H9 (cell line): ENCODE measurements at regions not wholly inside any gene's neighbourhood (a gene's known extent, or its start where the extent isn't known, plus 50 kb on each side); places are given as distances from the start of the nearest gene placed in this dataset.

ENCODE experiments used
- DNase-seq: peaks from one replicate; pipeline ENCODE4 v3.0.0-alpha.2; 2017
- H2AFZ ChIP-seq: one replicate; pipeline ENCODE4 v1.6.1; 2013; ENCODE audit warnings: mild to moderate bottlenecking, low read length, control low read depth, moderate library complexity
- H2AK5ac ChIP-seq: 2 replicates; pipeline ENCODE4 v1.6.1; 2013; ENCODE audit warnings: low read length, control low read depth, mixed read lengths; ENCODE audit not compliant: insufficient read length
- H2BK120ac ChIP-seq: one replicate; pipeline ENCODE4 v1.6.1; 2013; ENCODE audit warnings: low read depth, mild to moderate bottlenecking, low read length, control low read depth, inconsistent platforms; ENCODE audit not compliant: poor library complexity, severe bottlenecking
- H2BK12ac ChIP-seq: 2 replicates; pipeline ENCODE4 v1.6.1; 2013; ENCODE audit warnings: low read length, control low read depth, mixed read lengths, low read depth; ENCODE audit not compliant: insufficient read length
- H2BK15ac ChIP-seq: 2 replicates; pipeline ENCODE4 v1.6.1; 2013; ENCODE audit warnings: low read depth, low read length, control low read depth
- H2BK20ac ChIP-seq: one replicate; pipeline ENCODE4 v1.6.1; 2013; ENCODE audit warnings: low read depth, mild to moderate bottlenecking, low read length, control low read depth, inconsistent platforms; ENCODE audit not compliant: poor library complexity, severe bottlenecking
- H2BK5ac ChIP-seq: 2 replicates; pipeline ENCODE4 v1.6.1; 2013; ENCODE audit warnings: low read length, control low read depth, mixed read lengths; ENCODE audit not compliant: insufficient read length
- H3K14ac ChIP-seq: 2 replicates; pipeline ENCODE4 v1.6.1; 2013; ENCODE audit warnings: low read length, control low read depth; ENCODE audit not compliant: insufficient read depth
- H3K18ac ChIP-seq: 2 replicates; pipeline ENCODE4 v1.6.1; 2013; ENCODE audit warnings: low read depth, mild to moderate bottlenecking, mixed read lengths, low read length, control low read depth; ENCODE audit not compliant: insufficient read length
- H3K23ac ChIP-seq: 2 replicates; pipeline ENCODE4 v1.6.1; 2013; ENCODE audit warnings: low read length, control low read depth, mixed read lengths, low read depth; ENCODE audit not compliant: insufficient read length
- H3K23me2 ChIP-seq: 2 replicates; pipeline ENCODE4 v1.6.1; 2013; ENCODE audit warnings: low read depth, mild to moderate bottlenecking, mixed read lengths, low read length, control low read depth; ENCODE audit not compliant: insufficient read length, poor library complexity, severe bottlenecking
- H3K27ac ChIP-seq: 2 replicates; pipeline ENCODE4 v1.5.1; 2013; ENCODE audit warnings: low read length, control low read depth, mixed read lengths, low read depth; ENCODE audit not compliant: insufficient read length
- H3K27me3 ChIP-seq: 2 replicates; pipeline ENCODE4 v1.6.1; 2013; ENCODE audit warnings: low read length, control low read depth, inconsistent platforms; ENCODE audit not compliant: insufficient read depth
- H3K4ac ChIP-seq: 2 replicates; pipeline ENCODE4 v1.6.1; 2013; ENCODE audit warnings: low read depth, mild to moderate bottlenecking, control low read depth, inconsistent platforms, low read length, moderate library complexity
- H3K4me1 ChIP-seq: 2 replicates; pipeline ENCODE4 v1.6.1; 2013; ENCODE audit warnings: low read length, control low read depth, inconsistent platforms; ENCODE audit not compliant: insufficient read depth
- H3K4me2 ChIP-seq: 2 replicates; pipeline ENCODE4 v1.6.1; 2013; ENCODE audit warnings: low read length, control low read depth, mixed read lengths; ENCODE audit not compliant: insufficient read length, insufficient read depth
- H3K56ac ChIP-seq: 2 replicates; pipeline ENCODE4 v1.6.1; 2013; ENCODE audit warnings: low read depth, mild to moderate bottlenecking, mixed read lengths, low read length, control low read depth; ENCODE audit not compliant: insufficient read length
- H3K79me1 ChIP-seq: 2 replicates; pipeline ENCODE4 v1.6.1; 2013; ENCODE audit warnings: low read depth, mild to moderate bottlenecking, moderate library complexity, low read length, control low read depth, inconsistent platforms; ENCODE audit not compliant: insufficient read depth, poor library complexity, severe bottlenecking
- H3K79me2 ChIP-seq: 2 replicates; pipeline ENCODE4 v1.6.1; 2013; ENCODE audit warnings: low read length, control low read depth, inconsistent platforms; ENCODE audit not compliant: insufficient read depth
- H3K9ac ChIP-seq: 2 replicates; pipeline ENCODE4 v1.6.1; 2013; ENCODE audit warnings: low read length, control low read depth, mixed read lengths; ENCODE audit not compliant: insufficient read length; ENCODE audit errors: extremely low read depth
- H3K9me3 ChIP-seq: one replicate; pipeline ENCODE4 v1.6.1; 2013; ENCODE audit warnings: low read depth, low read length, inconsistent platforms; ENCODE audit not compliant: control insufficient read depth
- H3T11ph ChIP-seq: one replicate; pipeline ENCODE4 v1.6.1; 2013; ENCODE audit warnings: mild to moderate bottlenecking, low read length, control low read depth, inconsistent platforms
- H4K20me1 ChIP-seq: one replicate; pipeline ENCODE4 v1.6.1; 2013; ENCODE audit not compliant: control insufficient read depth, insufficient read length, insufficient read depth
- H4K5ac ChIP-seq: 2 replicates; pipeline ENCODE4 v1.6.1; 2013; ENCODE audit warnings: low read depth, mild to moderate bottlenecking, mixed read lengths, low read length, control low read depth; ENCODE audit not compliant: insufficient read length
- H4K8ac ChIP-seq: replicated peaks from 2 replicates; pipeline ENCODE4 v1.6.1; 2013; ENCODE audit warnings: low read length, control low read depth, mixed read lengths, low read depth; ENCODE audit not compliant: insufficient read length
- H4K91ac ChIP-seq: 2 replicates; pipeline ENCODE4 v1.6.1; 2013; ENCODE audit warnings: low read depth, mild to moderate bottlenecking, moderate library complexity, mixed read lengths, low read length, control low read depth; ENCODE audit not compliant: insufficient read length
- H3K27ac Mint-ChIP-seq, 3 experiments: 2 replicates in 2 of 3; 3 replicates in 1 of 3; pipeline ENCODE4 v1.8.0; 2020 to 2021; ENCODE audit warnings: mixed read lengths in 3 of 3, mild to moderate bottlenecking in 1 of 3, moderate library complexity in 1 of 3
- H3K27me3 Mint-ChIP-seq: 2 replicates; pipeline ENCODE4 v1.8.0; 2021; ENCODE audit warnings: low read depth, mild to moderate bottlenecking, moderate library complexity, mixed read lengths
- H3K36me3 Mint-ChIP-seq, 3 experiments: 2 replicates in 2 of 3; 3 replicates in 1 of 3; pipeline ENCODE4 v1.8.0; 2020 to 2021; ENCODE audit warnings: low read depth in 3 of 3, mixed read lengths in 3 of 3; ENCODE audit not compliant: insufficient read depth in 1 of 3
- H3K4me1 Mint-ChIP-seq, 2 experiments: 2 replicates each; pipeline ENCODE4 v1.8.0; 2020; ENCODE audit warnings: mixed read lengths in 2 of 2
- H3K4me3 Mint-ChIP-seq, 2 experiments: 2 replicates in 1 of 2; 3 replicates in 1 of 2; pipeline ENCODE4 v1.8.0; 2020 to 2021; ENCODE audit warnings: mild to moderate bottlenecking in 2 of 2, mixed read lengths in 2 of 2, moderate library complexity in 1 of 2
- H3K9me3 Mint-ChIP-seq, 2 experiments: 2 replicates in 1 of 2; 3 replicates in 1 of 2; pipeline ENCODE4 v1.8.0; 2020; ENCODE audit warnings: mild to moderate bottlenecking in 2 of 2, mixed read lengths in 2 of 2, moderate library complexity in 1 of 2
- whole genome bisulfite sequencing: extraction: QIAGEN DNeasy Blood & Tissue Kit; methylation state at CpG from one replicate; pipeline ENCODE4 v1.1.7; 2013; ENCODE audit warnings: missing lambda C conversion rate, low lambda C conversion rate, mixed read lengths; ENCODE audit not compliant: insufficient read length; ENCODE audit errors: extremely low coverage; 5-methylcytosine and 5-hydroxymethylcytosine counted together
- TF ChIP-seq, protein P1 (sequence below): fragments of 200-600 bp; sonication (generic); conservative IDR thresholded peaks from 3 replicates; pipeline ENCODE4 v1.8.0; 2021; ENCODE audit warnings: antibody characterized with exemption, mild to moderate bottlenecking

- DNase-seq, result no peak
These were observed 521.8 kb downstream of the LRRIQ3 start for GRCh38 chr1:73676186-73676585.

More at GRCh38 chr1:73676186-73676585, 521.8 kb downstream of the LRRIQ3 start:
- H3K27ac Mint-ChIP-seq, result no peak overlapping the region
- H4K5ac ChIP-seq, result no peak overlapping the region
- H4K8ac ChIP-seq, result no peak overlapping the region
- H2BK12ac ChIP-seq, result no peak overlapping the region
- H2BK120ac ChIP-seq, result no peak overlapping the region
- H3K23ac ChIP-seq, result no peak overlapping the region
- H3K4me1 ChIP-seq, result no peaks in the 10 kb centered on the region
- H3K27me3 Mint-ChIP-seq, result no peaks in the 10 kb centered on the region
- H3K56ac ChIP-seq, result no peak overlapping the region
- no peak overlapping the region for H2AFZ ChIP-seq
- no peaks in the 10 kb centered on the region for H3K79me2 ChIP-seq
- no peaks in the 10 kb centered on the region for H3K23me2 ChIP-seq
- no peaks in the 10 kb centered on the region for H3K9me3 Mint-ChIP-seq
- no peak overlapping the region for H4K91ac ChIP-seq
- H3K36me3 Mint-ChIP-seq, result no peaks in the 10 kb centered on the region
- H3K14ac ChIP-seq, result no peak overlapping the region
- WGBS, result no CpG with 5 or more reads among the region's 3 CpGs
- no peak overlapping the region for H2AK5ac ChIP-seq
- H3K4me2 ChIP-seq, result no peak overlapping the region
- H3K9ac ChIP-seq, result no peak overlapping the region
- no peak overlapping the region for H2BK20ac ChIP-seq
- no peak overlapping the region for H3K18ac ChIP-seq
- no peak overlapping the region for H3T11ph ChIP-seq
- no peaks in the 10 kb centered on the region for H3K9me3 ChIP-seq
- H3K4me3 Mint-ChIP-seq, result no peak overlapping the region
- no peak overlapping the region for H3K4ac ChIP-seq
- H2BK15ac ChIP-seq, result no peak overlapping the region
- no peaks in the 10 kb centered on the region for H4K20me1 ChIP-seq
- no peaks in the 10 kb centered on the region for H3K27me3 ChIP-seq
- TF ChIP-seq, protein P1, sequence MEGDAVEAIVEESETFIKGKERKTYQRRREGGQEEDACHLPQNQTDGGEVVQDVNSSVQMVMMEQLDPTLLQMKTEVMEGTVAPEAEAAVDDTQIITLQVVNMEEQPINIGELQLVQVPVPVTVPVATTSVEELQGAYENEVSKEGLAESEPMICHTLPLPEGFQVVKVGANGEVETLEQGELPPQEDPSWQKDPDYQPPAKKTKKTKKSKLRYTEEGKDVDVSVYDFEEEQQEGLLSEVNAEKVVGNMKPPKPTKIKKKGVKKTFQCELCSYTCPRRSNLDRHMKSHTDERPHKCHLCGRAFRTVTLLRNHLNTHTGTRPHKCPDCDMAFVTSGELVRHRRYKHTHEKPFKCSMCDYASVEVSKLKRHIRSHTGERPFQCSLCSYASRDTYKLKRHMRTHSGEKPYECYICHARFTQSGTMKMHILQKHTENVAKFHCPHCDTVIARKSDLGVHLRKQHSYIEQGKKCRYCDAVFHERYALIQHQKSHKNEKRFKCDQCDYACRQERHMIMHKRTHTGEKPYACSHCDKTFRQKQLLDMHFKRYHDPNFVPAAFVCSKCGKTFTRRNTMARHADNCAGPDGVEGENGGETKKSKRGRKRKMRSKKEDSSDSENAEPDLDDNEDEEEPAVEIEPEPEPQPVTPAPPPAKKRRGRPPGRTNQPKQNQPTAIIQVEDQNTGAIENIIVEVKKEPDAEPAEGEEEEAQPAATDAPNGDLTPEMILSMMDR, result no peak
- no peaks in the 10 kb centered on the region for H3K4me1 Mint-ChIP-seq
- H2BK5ac ChIP-seq, result no peak overlapping the region
- no peak overlapping the region for H3K27ac ChIP-seq
- H3K79me1 ChIP-seq, result no peaks in the 10 kb centered on the region
